ENCODE measurements at regions not wholly inside any gene's neighbourhood (a gene's known extent, or its start where the extent isn't known, plus 50 kb on each side); places are given as distances from the start of the nearest gene placed in this dataset.

- TF ChIP-seq CTCF (conservative IDR thresholded peaks at IDR 0.05; ENCODE audit: low read length), result peak; percentile 52
- no peak for TF ChIP-seq EZH2phosphoT487 (IDR thresholded peaks at IDR 0.05; ENCODE audit: borderline replicate concordance, low read depth, low read length)
Measured at GRCh38 chr11:133619973-133620372, 87.7 kb upstream of the OPCML start.

All from OCI-LY7 (cell line).